22Rv1 (cell line): ENCODE measurements at regions not wholly inside any gene's neighbourhood (a gene's known extent, or its start where the extent isn't known, plus 50 kb on each side); places are given as distances from the start of the nearest gene placed in this dataset.

ENCODE experiments used
- H3K27ac ChIP-seq: fragments of 450-650 bp; 2 replicates; pipeline ENCODE4 v1.5.1; 2017
- ZFX ChIP-seq: fragments of 450-650 bp; IDR thresholded peaks from 2 replicates; pipeline ENCODE4 v1.6.1; 2017; ENCODE audit warnings: antibody characterized with exemption, borderline replicate concordance
- TF ChIP-seq, protein P1 (sequence below): fragments of 450-650 bp; IDR thresholded peaks from 2 replicates; pipeline ENCODE4 v1.5.1; 2017; ENCODE audit warnings: mild to moderate bottlenecking

DNA sequence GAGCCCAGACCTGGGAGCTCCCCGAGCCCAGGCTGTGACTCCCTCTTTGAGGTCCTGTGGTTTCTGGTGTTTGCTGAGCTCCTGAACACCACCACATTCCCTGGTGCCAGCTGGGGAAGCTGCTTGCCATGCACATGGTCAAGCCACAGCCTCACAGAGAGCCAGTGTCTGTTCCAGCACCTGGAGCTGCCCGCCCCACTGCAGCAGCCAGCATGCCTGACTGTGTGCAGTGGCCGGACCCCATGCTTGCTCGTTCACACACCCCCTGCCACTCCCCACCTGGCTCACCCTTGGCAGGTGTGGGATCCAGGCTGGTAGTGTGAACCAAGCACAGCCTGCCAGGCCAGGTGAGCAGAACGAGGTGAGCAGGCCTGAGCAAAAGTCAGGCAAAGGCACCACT, 95.6 kb upstream of the FAM9C start:
- no peak overlapping the region for H3K27ac ChIP-seq
- TF ChIP-seq ZFX: no peak
- TF ChIP-seq, protein P1, sequence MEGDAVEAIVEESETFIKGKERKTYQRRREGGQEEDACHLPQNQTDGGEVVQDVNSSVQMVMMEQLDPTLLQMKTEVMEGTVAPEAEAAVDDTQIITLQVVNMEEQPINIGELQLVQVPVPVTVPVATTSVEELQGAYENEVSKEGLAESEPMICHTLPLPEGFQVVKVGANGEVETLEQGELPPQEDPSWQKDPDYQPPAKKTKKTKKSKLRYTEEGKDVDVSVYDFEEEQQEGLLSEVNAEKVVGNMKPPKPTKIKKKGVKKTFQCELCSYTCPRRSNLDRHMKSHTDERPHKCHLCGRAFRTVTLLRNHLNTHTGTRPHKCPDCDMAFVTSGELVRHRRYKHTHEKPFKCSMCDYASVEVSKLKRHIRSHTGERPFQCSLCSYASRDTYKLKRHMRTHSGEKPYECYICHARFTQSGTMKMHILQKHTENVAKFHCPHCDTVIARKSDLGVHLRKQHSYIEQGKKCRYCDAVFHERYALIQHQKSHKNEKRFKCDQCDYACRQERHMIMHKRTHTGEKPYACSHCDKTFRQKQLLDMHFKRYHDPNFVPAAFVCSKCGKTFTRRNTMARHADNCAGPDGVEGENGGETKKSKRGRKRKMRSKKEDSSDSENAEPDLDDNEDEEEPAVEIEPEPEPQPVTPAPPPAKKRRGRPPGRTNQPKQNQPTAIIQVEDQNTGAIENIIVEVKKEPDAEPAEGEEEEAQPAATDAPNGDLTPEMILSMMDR: no peak

DNA sequence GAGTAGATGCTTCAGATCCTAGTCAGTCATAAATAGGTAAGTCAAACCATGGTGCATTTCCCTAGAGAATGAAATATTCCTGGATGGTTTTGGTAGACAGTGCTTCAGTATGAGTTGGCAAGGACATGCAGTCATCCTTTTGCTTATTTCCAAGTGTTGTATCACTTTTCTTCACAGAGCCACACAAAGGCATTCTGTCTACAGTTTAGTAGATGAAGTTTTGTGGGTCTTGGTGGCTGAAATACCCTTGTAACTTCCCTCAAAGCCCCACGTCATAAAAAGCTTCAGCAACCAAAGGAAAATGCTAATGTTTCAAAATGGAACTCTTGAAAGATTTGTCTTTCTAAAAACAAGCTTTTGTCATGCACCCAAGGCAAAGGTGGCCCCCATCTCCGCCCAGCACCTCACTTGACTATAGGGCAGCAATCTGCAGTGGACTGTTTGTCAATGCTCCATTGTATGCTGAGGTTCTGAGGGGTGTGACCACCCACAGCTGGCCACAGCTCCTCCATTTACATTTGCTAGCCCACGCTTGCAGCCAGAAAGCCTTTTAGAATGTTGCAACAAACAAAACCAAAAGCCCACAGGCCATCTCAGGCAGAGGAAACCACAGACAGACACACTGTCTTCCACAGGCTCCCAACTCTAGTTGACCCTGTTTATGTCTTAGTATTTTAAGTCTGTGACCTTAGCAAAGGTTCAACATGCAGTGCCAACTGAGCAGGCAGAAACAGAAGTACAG, 87.1 kb upstream of the FAM9C start:
- no peak overlapping the region for H3K27ac ChIP-seq
- TF ChIP-seq ZFX: no peak
- TF ChIP-seq, protein P1: no peak

DNA sequence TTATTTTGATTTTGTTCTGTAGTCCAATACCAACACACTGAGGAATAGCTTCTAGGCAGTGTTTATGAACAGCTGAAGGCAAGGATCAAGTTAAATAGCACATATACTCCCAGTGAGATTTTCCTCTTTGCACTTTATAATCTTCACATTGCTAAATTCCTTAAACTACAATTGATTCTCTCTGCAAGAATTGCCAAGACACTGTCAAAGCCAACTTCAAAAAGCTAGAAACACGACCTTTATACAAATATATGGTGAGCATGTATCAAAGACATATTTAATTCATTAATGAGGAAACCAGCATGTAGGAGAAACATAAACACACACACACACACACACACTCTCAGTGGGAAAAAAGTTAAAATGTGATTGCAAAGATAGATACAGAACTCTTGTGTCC, 86.4 kb upstream of the FAM9C start:
- no peak for TF ChIP-seq ZFX
- TF ChIP-seq, protein P1: no peak
- H3K27ac ChIP-seq: no peak overlapping the region

DNA sequence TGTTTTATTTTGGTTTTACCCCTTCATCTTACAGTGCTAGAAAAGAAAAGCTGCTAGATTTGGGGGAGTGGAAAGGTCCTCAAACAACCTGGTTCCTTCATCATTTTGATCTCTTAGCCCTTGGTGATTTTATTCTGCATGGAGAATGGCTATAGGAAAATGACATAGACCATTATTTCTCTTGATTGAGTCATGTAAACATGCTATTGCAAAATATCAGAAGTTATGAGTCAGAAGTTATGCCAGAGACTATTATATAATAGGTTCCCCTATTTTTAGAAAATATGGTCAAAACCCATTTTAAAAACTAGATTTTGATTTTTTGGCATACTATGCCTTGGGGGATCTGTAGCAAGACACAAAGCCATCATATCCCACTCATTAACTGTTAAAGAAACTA, 83.7 kb upstream of the FAM9C start:
- TF ChIP-seq, protein P1: no peak
- no peak for TF ChIP-seq ZFX
- H3K27ac ChIP-seq: no peak overlapping the region

DNA sequence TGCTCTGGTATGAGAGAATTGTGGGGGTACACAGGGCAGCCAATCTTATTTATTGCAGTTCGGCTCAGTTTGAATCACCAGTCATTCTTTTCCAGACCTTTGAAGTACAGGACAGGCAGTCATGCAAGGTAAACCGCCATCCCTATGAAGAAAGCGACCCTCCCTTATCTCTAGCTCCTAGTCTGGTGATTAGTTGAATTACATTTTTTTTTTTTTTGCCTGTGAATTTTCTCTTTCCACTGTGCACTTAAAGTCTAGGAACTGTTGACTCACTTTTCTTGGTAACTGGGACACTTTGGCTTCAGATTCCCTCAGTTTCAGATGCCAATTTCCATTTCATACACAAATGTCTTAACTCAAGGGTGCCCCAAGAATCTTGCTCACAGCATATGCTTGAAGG, 82.4 kb upstream of the FAM9C start:
- no peak for TF ChIP-seq ZFX
- TF ChIP-seq, protein P1: no peak
- no peak overlapping the region for H3K27ac ChIP-seq

DNA sequence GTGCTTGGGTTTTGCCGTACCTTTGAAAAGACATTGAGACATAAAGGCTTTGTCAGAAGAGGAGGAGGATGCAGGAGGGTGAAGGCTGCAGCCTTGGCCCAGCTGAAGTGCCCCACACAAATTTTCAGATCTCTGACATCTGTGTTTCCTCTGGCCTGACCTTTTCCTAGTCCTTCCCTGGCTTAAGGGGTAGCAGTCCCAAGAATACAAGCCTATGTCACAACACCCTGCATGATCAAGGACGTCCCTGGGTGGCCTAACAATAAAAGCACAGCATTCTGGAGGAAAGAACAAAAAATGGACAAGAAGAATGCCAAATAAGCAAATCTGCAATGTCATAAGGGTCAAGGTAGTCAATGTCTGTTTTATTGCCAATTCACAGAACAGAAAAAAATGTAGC, 80.8 kb upstream of the FAM9C start:
- no peak overlapping the region for H3K27ac ChIP-seq
- no peak for TF ChIP-seq ZFX
- TF ChIP-seq, protein P1: no peak

DNA sequence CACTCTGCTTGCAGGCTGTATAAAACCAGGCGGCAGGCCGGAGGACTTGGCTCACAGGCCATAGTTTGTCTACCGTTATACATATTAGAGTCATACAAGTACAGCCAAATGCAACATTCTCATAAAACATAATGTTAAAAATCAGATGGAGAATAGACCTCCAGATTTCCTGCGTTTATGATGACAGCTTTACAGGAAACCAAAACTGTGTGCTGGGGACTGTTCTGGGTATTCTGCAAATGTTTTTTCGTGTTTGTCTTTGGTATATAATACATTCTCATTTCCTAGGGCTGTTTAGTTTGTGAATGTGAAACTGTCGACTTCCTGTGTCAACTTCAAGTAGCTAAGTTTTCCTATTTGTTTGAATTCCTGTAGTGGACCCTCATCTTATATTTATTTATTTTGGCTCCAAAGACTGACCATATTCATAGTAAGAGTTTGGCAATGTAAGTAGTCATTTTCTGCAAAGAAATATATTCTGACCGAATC, 79.5 kb upstream of the FAM9C start:
- no peak overlapping the region for H3K27ac ChIP-seq
- TF ChIP-seq, protein P1: no peak
- TF ChIP-seq ZFX: no peak
